ENCODE measurements at regions not wholly inside any gene's neighbourhood (a gene's known extent, or its start where the extent isn't known, plus 50 kb on each side); places are given as distances from the start of the nearest gene placed in this dataset.

DNA sequence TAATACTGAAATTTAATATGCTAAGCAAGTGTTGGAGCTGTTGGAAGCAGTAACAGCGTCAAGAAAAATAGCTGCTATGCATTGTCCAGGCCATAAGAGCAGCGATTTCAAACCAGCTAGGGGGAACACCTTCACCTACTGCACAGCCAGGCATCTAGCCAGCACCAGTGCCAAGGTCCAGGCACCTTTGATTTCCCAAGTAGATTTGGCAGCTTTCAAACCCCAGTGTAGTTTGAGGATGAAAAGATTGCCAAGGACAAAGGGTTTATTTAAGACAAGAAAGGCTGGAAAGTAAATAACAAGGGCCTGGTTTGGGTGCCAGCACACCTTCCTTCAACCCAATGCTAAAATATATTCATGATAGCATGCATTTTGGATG is 65.4 kb upstream of the ZNF92 start:
- TF ChIP-seq, protein P1, sequence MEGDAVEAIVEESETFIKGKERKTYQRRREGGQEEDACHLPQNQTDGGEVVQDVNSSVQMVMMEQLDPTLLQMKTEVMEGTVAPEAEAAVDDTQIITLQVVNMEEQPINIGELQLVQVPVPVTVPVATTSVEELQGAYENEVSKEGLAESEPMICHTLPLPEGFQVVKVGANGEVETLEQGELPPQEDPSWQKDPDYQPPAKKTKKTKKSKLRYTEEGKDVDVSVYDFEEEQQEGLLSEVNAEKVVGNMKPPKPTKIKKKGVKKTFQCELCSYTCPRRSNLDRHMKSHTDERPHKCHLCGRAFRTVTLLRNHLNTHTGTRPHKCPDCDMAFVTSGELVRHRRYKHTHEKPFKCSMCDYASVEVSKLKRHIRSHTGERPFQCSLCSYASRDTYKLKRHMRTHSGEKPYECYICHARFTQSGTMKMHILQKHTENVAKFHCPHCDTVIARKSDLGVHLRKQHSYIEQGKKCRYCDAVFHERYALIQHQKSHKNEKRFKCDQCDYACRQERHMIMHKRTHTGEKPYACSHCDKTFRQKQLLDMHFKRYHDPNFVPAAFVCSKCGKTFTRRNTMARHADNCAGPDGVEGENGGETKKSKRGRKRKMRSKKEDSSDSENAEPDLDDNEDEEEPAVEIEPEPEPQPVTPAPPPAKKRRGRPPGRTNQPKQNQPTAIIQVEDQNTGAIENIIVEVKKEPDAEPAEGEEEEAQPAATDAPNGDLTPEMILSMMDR (IDR thresholded peaks at IDR 0.05): no peak
- TF ChIP-seq EP300 (IDR thresholded peaks at IDR 0.05) (no peak), POLR2A (IDR thresholded peaks at IDR 0.05) (no peak)

Measured in ovary (tissue), 3 donors.